ENCODE measurements at regions not wholly inside any gene's neighbourhood (a gene's known extent, or its start where the extent isn't known, plus 50 kb on each side); places are given as distances from the start of the nearest gene placed in this dataset.

DNA sequence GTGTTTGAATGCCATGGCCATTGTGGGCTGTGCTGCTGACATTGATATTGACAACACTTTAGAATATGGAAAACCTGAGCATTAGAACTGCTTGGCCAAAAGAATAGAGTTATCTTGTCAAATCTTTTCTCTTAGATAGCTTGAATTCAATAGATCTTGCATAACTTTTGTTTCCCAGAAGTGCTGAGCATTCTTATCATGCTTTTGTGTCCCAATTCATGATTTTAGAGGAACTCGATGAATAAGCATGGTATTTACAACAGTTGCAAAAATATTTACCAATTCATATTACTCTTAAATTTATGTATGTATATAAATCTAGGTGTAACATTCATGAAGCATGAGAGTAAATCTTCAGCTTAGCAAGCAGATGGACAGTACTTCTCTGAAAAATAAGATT is 508.0 kb downstream of the BCL11A start:
- no peak for TF ChIP-seq RARB (CRISPR knock-in tag; IDR thresholded peaks at IDR 0.05)
- TF ChIP-seq GLIS3 (CRISPR knock-in tag; IDR thresholded peaks at IDR 0.05), result no peak
- no peak for TF ChIP-seq SNAI2 (CRISPR knock-in tag; IDR thresholded peaks at IDR 0.05)
- TF ChIP-seq, protein P1, sequence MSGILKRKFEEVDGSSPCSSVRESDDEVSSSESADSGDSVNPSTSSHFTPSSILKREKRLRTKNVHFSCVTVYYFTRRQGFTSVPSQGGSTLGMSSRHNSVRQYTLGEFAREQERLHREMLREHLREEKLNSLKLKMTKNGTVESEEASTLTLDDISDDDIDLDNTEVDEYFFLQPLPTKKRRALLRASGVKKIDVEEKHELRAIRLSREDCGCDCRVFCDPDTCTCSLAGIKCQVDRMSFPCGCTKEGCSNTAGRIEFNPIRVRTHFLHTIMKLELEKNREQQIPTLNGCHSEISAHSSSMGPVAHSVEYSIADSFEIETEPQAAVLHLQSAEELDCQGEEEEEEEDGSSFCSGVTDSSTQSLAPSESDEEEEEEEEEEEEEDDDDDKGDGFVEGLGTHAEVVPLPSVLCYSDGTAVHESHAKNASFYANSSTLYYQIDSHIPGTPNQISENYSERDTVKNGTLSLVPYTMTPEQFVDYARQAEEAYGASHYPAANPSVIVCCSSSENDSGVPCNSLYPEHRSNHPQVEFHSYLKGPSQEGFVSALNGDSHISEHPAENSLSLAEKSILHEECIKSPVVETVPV (CRISPR knock-in tag; IDR thresholded peaks at IDR 0.05), result no peak
- TF ChIP-seq TOX (CRISPR knock-in tag; IDR thresholded peaks at IDR 0.05; ENCODE audit: borderline replicate concordance), result no peak
- TF ChIP-seq, protein P2, sequence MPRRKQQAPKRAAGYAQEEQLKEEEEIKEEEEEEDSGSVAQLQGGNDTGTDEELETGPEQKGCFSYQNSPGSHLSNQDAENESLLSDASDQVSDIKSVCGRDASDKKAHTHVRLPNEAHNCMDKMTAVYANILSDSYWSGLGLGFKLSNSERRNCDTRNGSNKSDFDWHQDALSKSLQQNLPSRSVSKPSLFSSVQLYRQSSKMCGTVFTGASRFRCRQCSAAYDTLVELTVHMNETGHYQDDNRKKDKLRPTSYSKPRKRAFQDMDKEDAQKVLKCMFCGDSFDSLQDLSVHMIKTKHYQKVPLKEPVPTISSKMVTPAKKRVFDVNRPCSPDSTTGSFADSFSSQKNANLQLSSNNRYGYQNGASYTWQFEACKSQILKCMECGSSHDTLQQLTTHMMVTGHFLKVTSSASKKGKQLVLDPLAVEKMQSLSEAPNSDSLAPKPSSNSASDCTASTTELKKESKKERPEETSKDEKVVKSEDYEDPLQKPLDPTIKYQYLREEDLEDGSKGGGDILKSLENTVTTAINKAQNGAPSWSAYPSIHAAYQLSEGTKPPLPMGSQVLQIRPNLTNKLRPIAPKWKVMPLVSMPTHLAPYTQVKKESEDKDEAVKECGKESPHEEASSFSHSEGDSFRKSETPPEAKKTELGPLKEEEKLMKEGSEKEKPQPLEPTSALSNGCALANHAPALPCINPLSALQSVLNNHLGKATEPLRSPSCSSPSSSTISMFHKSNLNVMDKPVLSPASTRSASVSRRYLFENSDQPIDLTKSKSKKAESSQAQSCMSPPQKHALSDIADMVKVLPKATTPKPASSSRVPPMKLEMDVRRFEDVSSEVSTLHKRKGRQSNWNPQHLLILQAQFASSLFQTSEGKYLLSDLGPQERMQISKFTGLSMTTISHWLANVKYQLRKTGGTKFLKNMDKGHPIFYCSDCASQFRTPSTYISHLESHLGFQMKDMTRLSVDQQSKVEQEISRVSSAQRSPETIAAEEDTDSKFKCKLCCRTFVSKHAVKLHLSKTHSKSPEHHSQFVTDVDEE (CRISPR knock-in tag; IDR thresholded peaks at IDR 0.05), result no peak
